ENCODE measurements at regions not wholly inside any gene's neighbourhood (a gene's known extent, or its start where the extent isn't known, plus 50 kb on each side); places are given as distances from the start of the nearest gene placed in this dataset.
"Not testable (repeated sequence)": the region's sequence is repeated elsewhere in the genome, so short reads cannot be mapped to it uniquely, and the experiment has no call there.

DNA sequence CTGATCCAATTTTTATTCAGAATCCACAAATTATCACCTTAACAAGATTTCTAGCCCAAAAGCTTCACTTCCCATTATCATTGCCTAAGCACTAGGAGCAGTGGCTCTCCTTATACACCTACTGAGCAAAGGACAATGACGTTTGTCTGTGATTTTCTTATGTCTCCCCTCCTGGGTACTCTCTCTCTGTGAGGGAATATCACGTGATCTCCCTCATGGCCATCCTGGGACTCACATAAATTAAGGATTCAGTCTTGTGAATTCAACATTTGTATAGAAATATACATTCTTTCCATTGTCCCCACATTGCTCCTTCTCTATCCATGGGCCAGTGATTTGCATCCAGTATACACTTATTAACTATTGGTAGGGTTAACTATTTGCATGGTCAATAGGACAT, 476.5 kb downstream of the PLK2 start:
- ChIA-PET CTCF (no interaction called here), POLR2A (no interaction called here)
- TF ChIP-seq ARNT (IDR thresholded peaks at IDR 0.05) (no peak), LEF1 (IDR thresholded peaks at IDR 0.05; ENCODE audit: borderline replicate concordance) (no peak), NFRKB (IDR thresholded peaks at IDR 0.05) (no peak), FOXM1 (IDR thresholded peaks at IDR 0.05; ENCODE audit: borderline replicate concordance) (no peak), ZNF384 (IDR thresholded peaks at IDR 0.05) (no peak), SUZ12 (IDR thresholded peaks at IDR 0.05) (no peak), HDGF (IDR thresholded peaks at IDR 0.05; ENCODE audit: borderline replicate concordance) (no peak), CTBP1 (IDR thresholded peaks at IDR 0.05; ENCODE audit: borderline replicate concordance) (no peak), FOXA1 (IDR thresholded peaks at IDR 0.05) (no peak), BHLHE40 (IDR thresholded peaks at IDR 0.05; ENCODE audit: borderline replicate concordance) (no peak), ELF4 (IDR thresholded peaks at IDR 0.05) (no peak), L3MBTL2 (conservative IDR thresholded peaks at IDR 0.05) (no peak), TARDBP (IDR thresholded peaks at IDR 0.05) (no peak), FOXK2 (IDR thresholded peaks at IDR 0.05) (no peak), PKNOX1 (IDR thresholded peaks at IDR 0.05) (no peak), SP1 (IDR thresholded peaks at IDR 0.05) (no peak)
- DNase-seq (ENCODE audit: extremely low spot score): no peak

GRCh38 chr5:57979671-57980070, 480.2 kb downstream of the PLK2 start:
- ChIA-PET CTCF (no interaction called here), POLR2A (no interaction called here)
- TF ChIP-seq HDGF (IDR thresholded peaks at IDR 0.05; ENCODE audit: borderline replicate concordance): no peak
- no peak for DNase-seq (ENCODE audit: extremely low spot score)

- CTCF ChIA-PET: no interaction called here
- no peak for DNase-seq (ENCODE audit: extremely low spot score)
- POLR2A ChIA-PET: no interaction called here
- TF ChIP-seq ELF4 (IDR thresholded peaks at IDR 0.05) (no peak), LEF1 (IDR thresholded peaks at IDR 0.05; ENCODE audit: borderline replicate concordance) (no peak), FOXM1 (IDR thresholded peaks at IDR 0.05; ENCODE audit: borderline replicate concordance) (no peak), L3MBTL2 (conservative IDR thresholded peaks at IDR 0.05) (no peak), ZNF384 (IDR thresholded peaks at IDR 0.05) (no peak), TARDBP (IDR thresholded peaks at IDR 0.05) (no peak), FOXA1 (IDR thresholded peaks at IDR 0.05) (no peak), SP1 (IDR thresholded peaks at IDR 0.05) (no peak), PKNOX1 (IDR thresholded peaks at IDR 0.05) (no peak), ARNT (IDR thresholded peaks at IDR 0.05) (no peak), FOXK2 (IDR thresholded peaks at IDR 0.05) (no peak)
Measured at GRCh38 chr5:57976506-57976905, 483.4 kb downstream of the PLK2 start.

DNA sequence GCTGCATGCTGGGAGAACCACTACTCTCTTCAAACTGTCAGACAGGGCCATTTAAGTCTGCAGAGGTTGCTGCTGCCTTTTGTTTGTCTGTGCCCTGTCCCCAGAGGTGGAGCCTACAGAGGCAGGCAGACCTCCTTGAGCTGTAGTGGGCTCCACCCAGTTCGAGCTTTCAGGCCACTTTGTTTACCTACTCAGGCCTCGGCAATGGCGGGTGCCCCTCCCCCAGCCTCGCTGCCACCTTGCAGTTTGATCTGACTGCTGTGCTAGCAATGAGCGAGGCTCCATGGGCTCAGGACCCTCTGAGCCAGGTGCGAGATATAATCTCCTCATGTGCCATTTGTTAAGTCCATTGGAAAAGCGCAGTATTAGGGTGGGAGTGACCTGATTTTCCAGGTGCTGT, 487.8 kb downstream of the PLK2 start:
- DNase-seq (ENCODE audit: extremely low spot score); CTCF ChIA-PET; POLR2A ChIA-PET: not testable (repeated sequence)

DNA sequence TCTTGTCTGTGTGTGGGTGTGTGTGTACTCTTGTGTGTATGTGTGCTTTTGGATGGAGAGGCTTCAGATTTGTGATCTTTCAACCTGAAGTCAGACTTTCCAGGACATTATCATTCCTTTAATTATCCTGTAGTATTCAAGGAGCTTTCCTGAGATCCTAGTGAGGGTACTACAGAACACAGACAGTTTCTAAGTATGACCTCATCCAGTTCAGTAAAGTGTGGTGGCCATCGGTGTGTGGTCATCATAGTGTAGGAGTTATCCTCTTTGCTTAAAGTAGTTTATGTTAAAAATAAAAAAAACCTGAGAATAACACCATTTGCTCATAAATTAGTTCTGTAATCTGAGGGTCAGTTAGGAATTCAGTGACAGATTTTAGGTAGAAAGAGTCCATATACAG, 478.0 kb upstream of the ACTBL2 start:
- CTCF ChIA-PET: no interaction called here
- POLR2A ChIA-PET: no interaction called here

DNA sequence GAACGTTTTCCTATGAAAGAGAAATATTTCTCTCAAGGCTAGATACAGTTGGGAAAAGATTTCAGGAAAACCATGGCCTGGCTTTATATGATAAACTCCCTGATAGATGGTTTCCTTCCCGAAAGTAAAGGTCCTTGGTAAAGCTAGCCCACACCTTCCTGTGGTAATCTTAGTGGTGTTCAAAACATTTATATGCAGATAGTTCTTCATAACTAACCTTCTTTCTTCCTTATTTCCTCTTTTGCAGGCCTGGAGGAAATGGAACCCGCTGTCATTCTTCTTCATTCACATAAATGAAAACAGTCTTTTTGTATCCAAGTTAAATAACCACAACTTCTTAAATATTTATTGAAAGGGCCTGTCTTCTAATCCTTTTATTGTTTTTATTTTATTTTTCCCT, 474.0 kb upstream of the ACTBL2 start:
- POLR2A ChIA-PET: no interaction called here
- CTCF ChIA-PET: no interaction called here
- DNase-seq (ENCODE audit: extremely low spot score): no peak
- TF ChIP-seq LEF1 (IDR thresholded peaks at IDR 0.05; ENCODE audit: borderline replicate concordance) (no peak), CTBP1 (IDR thresholded peaks at IDR 0.05; ENCODE audit: borderline replicate concordance) (no peak), FOXA1 (IDR thresholded peaks at IDR 0.05) (no peak), ZNF384 (IDR thresholded peaks at IDR 0.05) (no peak), ARNT (IDR thresholded peaks at IDR 0.05) (no peak)

More for the DNA sequence above, 478.0 kb upstream of the ACTBL2 start:
- DNase-seq (ENCODE audit: extremely low spot score): no peak
- TF ChIP-seq ZNF384 (IDR thresholded peaks at IDR 0.05): no peak
- TF ChIP-seq SP1 (IDR thresholded peaks at IDR 0.05): no peak
- no peak for TF ChIP-seq PKNOX1 (IDR thresholded peaks at IDR 0.05)
- TF ChIP-seq CTBP1 (IDR thresholded peaks at IDR 0.05; ENCODE audit: borderline replicate concordance): no peak
- TF ChIP-seq FOXK2 (IDR thresholded peaks at IDR 0.05): no peak
- no peak for TF ChIP-seq TARDBP (IDR thresholded peaks at IDR 0.05)
- TF ChIP-seq FOXA1 (IDR thresholded peaks at IDR 0.05): no peak
- TF ChIP-seq ARNT (IDR thresholded peaks at IDR 0.05): no peak
- no peak for TF ChIP-seq LEF1 (IDR thresholded peaks at IDR 0.05; ENCODE audit: borderline replicate concordance)
- TF ChIP-seq HDGF (IDR thresholded peaks at IDR 0.05; ENCODE audit: borderline replicate concordance): no peak
- TF ChIP-seq BHLHE40 (IDR thresholded peaks at IDR 0.05; ENCODE audit: borderline replicate concordance): no peak

- TF ChIP-seq FOXK2 (IDR thresholded peaks at IDR 0.05) (no peak), PKNOX1 (IDR thresholded peaks at IDR 0.05) (no peak), ELF4 (IDR thresholded peaks at IDR 0.05) (no peak), CTBP1 (IDR thresholded peaks at IDR 0.05; ENCODE audit: borderline replicate concordance) (no peak), SP1 (IDR thresholded peaks at IDR 0.05) (no peak), FOXM1 (IDR thresholded peaks at IDR 0.05; ENCODE audit: borderline replicate concordance) (no peak), NFRKB (IDR thresholded peaks at IDR 0.05) (no peak), HDGF (IDR thresholded peaks at IDR 0.05; ENCODE audit: borderline replicate concordance) (no peak), BHLHE40 (IDR thresholded peaks at IDR 0.05; ENCODE audit: borderline replicate concordance) (no peak), L3MBTL2 (conservative IDR thresholded peaks at IDR 0.05) (no peak), ZNF384 (IDR thresholded peaks at IDR 0.05) (no peak), TARDBP (IDR thresholded peaks at IDR 0.05) (no peak), FOXA1 (IDR thresholded peaks at IDR 0.05) (no peak), LEF1 (IDR thresholded peaks at IDR 0.05; ENCODE audit: borderline replicate concordance) (no peak)
- DNase-seq (ENCODE audit: extremely low spot score): no peak
- ChIA-PET POLR2A (no interaction called here), CTCF (no interaction called here)
Measured at GRCh38 chr5:57955511-57955910, 472.9 kb upstream of the ACTBL2 start.
